ENCODE measurements at regions not wholly inside any gene's neighbourhood (a gene's known extent, or its start where the extent isn't known, plus 50 kb on each side); places are given as distances from the start of the nearest gene placed in this dataset.

GRCh38 chr20:23148731-23149570 is 62.8 kb upstream of the CD93 start (continued):
- TF ChIP-seq ZNF407 (IDR thresholded peaks at IDR 0.05; ENCODE audit: low read depth) (no peak), SNRNP70 (optimal IDR thresholded peaks at IDR 0.05; ENCODE audit: low read depth, low read length) (no peak), NFIC (IDR thresholded peaks at IDR 0.05) (no peak), ZNF436 (CRISPR knock-in tag; IDR thresholded peaks at IDR 0.05) (no peak), ZNF121 (CRISPR knock-in tag; conservative IDR thresholded peaks at IDR 0.05) (no peak), SLC30A9 (CRISPR knock-in tag; IDR thresholded peaks at IDR 0.05) (no peak), RERE (CRISPR knock-in tag; IDR thresholded peaks at IDR 0.05; ENCODE audit: borderline replicate concordance) (no peak), MAFF (IDR thresholded peaks at IDR 0.05; ENCODE audit: low read length) (no peak), BCOR (IDR thresholded peaks at IDR 0.05) (no peak), MTA1 (IDR thresholded peaks at IDR 0.05; ENCODE audit: borderline replicate concordance) (no peak)
- TF ChIP-seq, protein P1, sequence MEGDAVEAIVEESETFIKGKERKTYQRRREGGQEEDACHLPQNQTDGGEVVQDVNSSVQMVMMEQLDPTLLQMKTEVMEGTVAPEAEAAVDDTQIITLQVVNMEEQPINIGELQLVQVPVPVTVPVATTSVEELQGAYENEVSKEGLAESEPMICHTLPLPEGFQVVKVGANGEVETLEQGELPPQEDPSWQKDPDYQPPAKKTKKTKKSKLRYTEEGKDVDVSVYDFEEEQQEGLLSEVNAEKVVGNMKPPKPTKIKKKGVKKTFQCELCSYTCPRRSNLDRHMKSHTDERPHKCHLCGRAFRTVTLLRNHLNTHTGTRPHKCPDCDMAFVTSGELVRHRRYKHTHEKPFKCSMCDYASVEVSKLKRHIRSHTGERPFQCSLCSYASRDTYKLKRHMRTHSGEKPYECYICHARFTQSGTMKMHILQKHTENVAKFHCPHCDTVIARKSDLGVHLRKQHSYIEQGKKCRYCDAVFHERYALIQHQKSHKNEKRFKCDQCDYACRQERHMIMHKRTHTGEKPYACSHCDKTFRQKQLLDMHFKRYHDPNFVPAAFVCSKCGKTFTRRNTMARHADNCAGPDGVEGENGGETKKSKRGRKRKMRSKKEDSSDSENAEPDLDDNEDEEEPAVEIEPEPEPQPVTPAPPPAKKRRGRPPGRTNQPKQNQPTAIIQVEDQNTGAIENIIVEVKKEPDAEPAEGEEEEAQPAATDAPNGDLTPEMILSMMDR (IDR thresholded peaks at IDR 0.05 in 2 of 3, conservative IDR thresholded peaks at IDR 0.05 in 1 of 3; ENCODE audit: insufficient read depth in 2 of 3, low read depth in 1 of 3, low read length in 3 of 3): 0 out of 6 replicates have a peak, but pooled peaks of 2 of the 3 experiments have one; percentile 5 to 24
